ENCODE measurements at regions not wholly inside any gene's neighbourhood (a gene's known extent, or its start where the extent isn't known, plus 50 kb on each side); places are given as distances from the start of the nearest gene placed in this dataset.
A peak's percentile ranks its signal among the peaks of the same experiment; 100 is the strongest.

- no peak overlapping the region for H3K4me3 ChIP-seq
- TF ChIP-seq POLR2A (IDR thresholded peaks at IDR 0.05) = no peak
- TF ChIP-seq, protein P1, sequence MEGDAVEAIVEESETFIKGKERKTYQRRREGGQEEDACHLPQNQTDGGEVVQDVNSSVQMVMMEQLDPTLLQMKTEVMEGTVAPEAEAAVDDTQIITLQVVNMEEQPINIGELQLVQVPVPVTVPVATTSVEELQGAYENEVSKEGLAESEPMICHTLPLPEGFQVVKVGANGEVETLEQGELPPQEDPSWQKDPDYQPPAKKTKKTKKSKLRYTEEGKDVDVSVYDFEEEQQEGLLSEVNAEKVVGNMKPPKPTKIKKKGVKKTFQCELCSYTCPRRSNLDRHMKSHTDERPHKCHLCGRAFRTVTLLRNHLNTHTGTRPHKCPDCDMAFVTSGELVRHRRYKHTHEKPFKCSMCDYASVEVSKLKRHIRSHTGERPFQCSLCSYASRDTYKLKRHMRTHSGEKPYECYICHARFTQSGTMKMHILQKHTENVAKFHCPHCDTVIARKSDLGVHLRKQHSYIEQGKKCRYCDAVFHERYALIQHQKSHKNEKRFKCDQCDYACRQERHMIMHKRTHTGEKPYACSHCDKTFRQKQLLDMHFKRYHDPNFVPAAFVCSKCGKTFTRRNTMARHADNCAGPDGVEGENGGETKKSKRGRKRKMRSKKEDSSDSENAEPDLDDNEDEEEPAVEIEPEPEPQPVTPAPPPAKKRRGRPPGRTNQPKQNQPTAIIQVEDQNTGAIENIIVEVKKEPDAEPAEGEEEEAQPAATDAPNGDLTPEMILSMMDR (IDR thresholded peaks at IDR 0.05) = peak in 1 of 4 donors; percentile 5
- ATAC-seq = no peak
- no peaks in the 10 kb centered on the region for H3K9me3 ChIP-seq
- no peaks in the 10 kb centered on the region for H3K4me1 ChIP-seq
- no peak for DNase-seq
- H3K27me3 ChIP-seq = no peaks in the 10 kb centered on the region
- WGBS (ENCODE audit: insufficient coverage, low coverage, low lambda C conversion rate, missing lambda C conversion rate) = 35% methylated on average over 3 of the region's 3 CpGs
- H3K27ac ChIP-seq = no peak overlapping the region
- intact Hi-C loops (cut with DNase I) = no loop called here
- no peaks in the 10 kb centered on the region for H3K36me3 ChIP-seq
Observed at GRCh38 chr17:74085434-74085833, 118.0 kb upstream of the RPL38 start.

GRCh38 chr17:74087002-74087585 lies 116.4 kb upstream of the RPL38 start:
- intact Hi-C loops (cut with DNase I) = no loop called here
- Histone ChIP-seq H3K36me3 (no peaks in the 10 kb centered on the region), H3K4me3 (no peak overlapping the region), H3K4me1 (no peaks in the 10 kb centered on the region), H3K9me3 (no peaks in the 10 kb centered on the region), H3K27me3 (no peaks in the 10 kb centered on the region), H3K27ac (no peak overlapping the region)
- ATAC-seq = no peak
- 50% methylated on average over 8 of the region's 9 CpGs for WGBS (ENCODE audit: insufficient coverage, low coverage, low lambda C conversion rate, missing lambda C conversion rate)
- no peak for TF ChIP-seq POLR2A (IDR thresholded peaks at IDR 0.05)
- TF ChIP-seq, protein P1 (IDR thresholded peaks at IDR 0.05) = no peak
- DNase-seq = no peak

DNA sequence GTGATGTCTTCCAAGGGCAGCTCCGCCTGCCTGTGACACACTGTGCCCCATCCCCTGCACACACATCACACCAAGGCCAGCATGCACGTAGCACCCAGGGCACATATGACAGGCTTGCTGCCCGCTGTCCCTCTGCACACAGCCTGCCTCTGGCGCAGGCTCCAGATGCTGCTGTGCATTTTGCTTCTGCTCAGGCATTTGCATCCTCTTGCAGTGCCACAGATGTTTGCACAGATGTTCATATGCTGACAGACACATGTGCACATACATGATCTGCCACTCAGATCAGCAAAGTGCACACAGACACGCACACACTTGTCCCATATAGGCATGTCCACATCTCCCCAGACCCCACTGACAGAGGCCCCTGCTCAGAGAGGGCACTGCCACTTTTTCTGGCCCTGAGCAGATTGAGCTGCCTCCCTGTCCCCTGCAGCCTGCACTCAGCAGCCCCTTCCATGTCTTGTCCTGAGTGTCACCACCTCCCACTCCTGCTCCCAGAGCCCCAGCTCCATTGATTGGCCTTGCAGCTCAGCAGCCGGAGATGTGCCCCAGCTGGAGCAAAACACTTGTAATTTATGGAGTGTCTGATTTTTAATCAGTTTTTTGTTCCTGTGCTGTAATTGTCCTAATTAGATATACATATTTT lies 115.1 kb upstream of the RPL38 start:
- H3K9me3 ChIP-seq = no peaks in the 10 kb centered on the region
- ATAC-seq (no peak), DNase-seq (no peak)
- H3K4me1 ChIP-seq = no peaks in the 10 kb centered on the region
- H3K36me3 ChIP-seq = no peaks in the 10 kb centered on the region
- H3K4me3 ChIP-seq = no peak overlapping the region
- 45% methylated on average over 1 of the region's 6 CpGs for WGBS (ENCODE audit: insufficient coverage, low coverage, low lambda C conversion rate, missing lambda C conversion rate)
- intact Hi-C loops (cut with DNase I) = no loop called here
- TF ChIP-seq, protein P1 (IDR thresholded peaks at IDR 0.05) = no peak
- no peak for TF ChIP-seq POLR2A (IDR thresholded peaks at IDR 0.05)
- H3K27ac ChIP-seq = no peak overlapping the region
- H3K27me3 ChIP-seq = no peaks in the 10 kb centered on the region

DNA sequence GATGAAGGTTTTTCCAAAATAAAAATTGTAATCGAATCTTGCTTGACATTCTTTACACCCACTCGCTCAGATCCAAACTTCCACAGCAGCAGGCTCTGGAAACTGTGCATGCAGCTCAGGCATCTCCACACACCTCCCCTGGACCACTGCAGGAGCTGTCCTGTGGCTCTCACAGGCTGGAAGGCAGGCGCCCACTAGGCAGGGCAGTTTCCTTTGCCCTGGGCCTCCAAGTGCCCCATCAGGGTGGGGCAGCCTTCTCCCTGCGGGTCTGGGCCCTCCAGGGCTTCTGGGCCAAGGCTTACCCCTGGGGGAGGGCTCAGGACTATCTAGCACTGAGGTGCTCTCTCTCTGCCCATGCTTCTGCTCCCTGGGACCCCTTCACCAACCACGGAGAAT lies 114.5 kb upstream of the RPL38 start:
- WGBS (ENCODE audit: insufficient coverage, low coverage, low lambda C conversion rate, missing lambda C conversion rate) = 26% methylated on average over 3 of the region's 5 CpGs
- no peak for DNase-seq
- H3K4me1 ChIP-seq = no peaks in the 10 kb centered on the region
- TF ChIP-seq, protein P1 (IDR thresholded peaks at IDR 0.05) = no peak
- no peak for TF ChIP-seq POLR2A (IDR thresholded peaks at IDR 0.05)
- no peak overlapping the region for H3K4me3 ChIP-seq
- H3K27ac ChIP-seq = no peak overlapping the region
- peak in 1 of 4 donors; percentile 20 for ATAC-seq
- no peaks in the 10 kb centered on the region for H3K36me3 ChIP-seq
- no peaks in the 10 kb centered on the region for H3K27me3 ChIP-seq
- no peaks in the 10 kb centered on the region for H3K9me3 ChIP-seq
- intact Hi-C loops (cut with DNase I) = no loop called here

Measured in right lobe of liver (tissue), 6 donors.